Mucosa of gallbladder (tissue), 1 donor: ENCODE measurements at regions not wholly inside any gene's neighbourhood (a gene's known extent, or its start where the extent isn't known, plus 50 kb on each side); places are given as distances from the start of the nearest gene placed in this dataset.
A peak's percentile ranks its signal among the peaks of the same experiment; 100 is the strongest.

Source experiments
- DNase-seq: peaks from one replicate; pipeline ENCODE4 v3.0.0-alpha.2; 2020; ENCODE audit warnings: low spot score
- donor health status: DM: no; HTN: no; CAD: no.

DNA sequence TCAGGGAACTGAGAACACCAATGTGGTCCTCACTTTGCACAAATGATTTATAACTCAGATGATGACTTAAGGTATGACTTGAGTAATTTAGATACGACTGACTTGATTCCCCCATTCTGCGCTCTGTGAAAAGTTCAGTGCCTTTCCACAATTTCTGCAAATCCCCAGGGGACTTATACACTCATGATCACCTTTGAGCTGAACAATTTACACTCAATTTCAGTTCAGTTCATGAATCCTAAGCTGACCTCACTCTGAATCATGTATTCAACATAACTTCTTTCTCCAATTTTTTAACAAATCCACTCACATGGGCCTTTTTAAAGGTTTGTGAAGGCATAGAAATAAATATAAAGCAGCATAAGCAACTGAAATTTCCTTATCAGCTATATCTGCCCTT is 274.2 kb downstream of the FAM76B start:
- no peak for DNase-seq

DNA sequence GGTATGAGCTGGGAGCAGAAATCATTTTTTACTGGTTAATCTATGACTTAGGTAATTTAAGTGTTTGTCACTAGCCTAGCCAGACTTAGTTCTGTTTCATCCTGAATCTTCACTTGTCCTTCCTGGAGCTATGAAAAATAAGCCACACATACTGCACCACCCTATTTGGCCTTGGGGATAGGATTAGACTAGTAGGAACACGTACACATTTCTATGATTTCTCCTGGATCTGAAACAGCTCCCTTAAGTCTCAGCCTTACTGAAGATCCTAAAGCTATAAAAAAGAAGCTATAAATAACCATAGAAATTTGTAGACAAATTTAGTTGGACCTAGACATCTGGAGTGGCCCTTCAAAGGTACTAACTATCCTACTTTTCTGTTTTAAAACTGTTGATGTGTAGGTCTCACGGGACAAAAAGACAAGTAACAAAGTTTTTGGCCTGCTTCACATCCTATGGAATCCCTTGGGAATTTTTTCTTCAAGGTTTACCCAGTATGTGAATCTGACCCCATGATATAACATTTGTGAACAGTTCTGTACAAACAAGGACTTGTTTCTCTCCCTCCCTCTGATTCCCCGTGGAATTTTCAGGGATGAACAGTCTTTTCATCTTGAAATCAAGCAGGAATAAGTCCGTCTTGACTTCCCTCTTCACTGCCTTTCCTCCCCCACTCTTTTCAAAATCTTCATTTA is 275.0 kb downstream of the FAM76B start:
- DNase-seq, result no peak

DNA sequence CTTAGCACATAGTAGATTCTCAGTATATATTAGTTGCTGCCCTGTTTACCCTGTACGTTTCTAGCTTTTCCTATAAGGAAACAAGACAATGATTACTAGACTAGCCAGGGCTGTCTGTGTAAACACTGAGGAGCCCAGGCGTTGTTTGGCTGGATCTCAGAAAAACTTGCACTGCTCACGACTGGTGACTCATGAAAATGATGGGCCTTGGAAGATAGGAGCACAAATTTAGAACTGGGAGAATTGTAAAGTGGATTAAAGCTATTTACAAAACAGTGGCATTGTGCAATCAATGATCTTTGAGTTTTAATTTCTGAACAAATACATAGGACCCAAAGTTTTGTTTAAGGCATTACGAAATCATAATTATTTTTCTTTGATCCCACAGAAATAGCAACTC is 276.9 kb downstream of the FAM76B start:
- DNase-seq, result peak; percentile 65

DNA sequence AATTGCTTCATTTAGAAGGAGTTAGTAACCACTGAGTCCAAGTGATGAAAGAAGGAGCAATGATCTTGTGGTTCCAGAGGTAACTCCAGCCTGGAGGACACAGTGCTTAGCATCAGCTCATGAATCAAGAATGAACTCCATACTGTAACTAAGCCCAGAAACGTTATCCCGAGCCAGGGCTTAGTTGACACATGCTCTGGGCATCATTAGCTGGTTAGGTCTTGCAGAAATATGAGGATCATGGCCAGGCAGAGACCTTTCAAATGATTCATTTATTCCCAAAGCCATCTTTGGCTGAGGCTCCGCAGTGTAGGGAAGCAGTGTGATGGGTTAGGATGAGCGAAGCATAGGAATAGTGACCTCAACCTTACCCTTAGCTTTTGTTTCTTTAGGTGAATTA is 277.4 kb downstream of the FAM76B start:
- DNase-seq, result no peak

DNA sequence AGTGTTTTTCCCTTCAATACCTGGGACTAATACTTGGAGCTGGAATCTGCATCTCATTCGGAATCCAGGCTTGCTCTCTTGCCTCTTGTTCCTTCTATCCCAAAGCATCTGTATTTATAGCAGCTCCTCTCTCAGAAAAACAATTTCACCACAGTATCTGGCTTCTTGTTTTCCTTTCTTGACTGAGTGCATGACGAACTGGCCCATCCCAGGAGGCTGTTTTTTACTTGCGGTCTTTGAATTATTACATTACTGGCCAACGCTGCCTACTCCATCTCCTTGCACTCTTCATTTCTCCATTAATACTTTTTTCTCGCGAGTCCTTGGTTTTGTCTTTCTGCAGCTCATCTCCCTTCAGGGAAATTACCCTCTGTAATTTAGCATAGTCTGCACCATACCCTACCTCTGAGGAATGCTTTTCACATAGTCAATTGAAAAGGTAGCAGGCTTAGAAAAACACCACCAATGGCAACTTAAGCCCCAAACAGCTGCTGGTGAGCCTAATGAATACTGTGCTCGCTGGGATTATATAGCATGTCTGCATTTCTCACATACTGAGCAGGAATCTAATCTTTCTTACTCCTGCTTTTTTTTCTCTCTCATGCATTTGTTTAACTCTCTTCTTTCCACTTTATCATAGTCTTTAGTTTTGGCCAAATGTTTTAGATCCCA is 277.4 kb upstream of the SESN3 start:
- DNase-seq, result no peak

DNA sequence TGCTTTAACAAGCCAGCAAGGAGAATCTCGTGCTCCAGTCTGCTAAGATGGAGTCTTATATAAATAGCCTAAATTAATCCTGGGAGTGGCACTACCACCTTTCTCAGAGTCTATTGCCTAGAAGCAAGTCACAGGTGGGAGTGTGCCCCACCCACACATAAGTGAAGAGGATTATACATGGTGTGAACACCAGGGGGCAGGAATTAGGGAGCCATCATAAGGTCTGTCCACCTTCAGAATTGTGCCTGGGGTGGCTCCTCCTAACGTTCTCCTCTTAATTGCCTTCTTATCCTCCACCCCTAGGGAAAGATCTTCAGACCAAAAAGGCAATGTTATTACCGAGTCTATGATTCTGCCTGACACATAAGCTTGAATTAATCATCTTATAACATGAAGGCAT is 276.8 kb upstream of the SESN3 start:
- no peak for DNase-seq

DNA sequence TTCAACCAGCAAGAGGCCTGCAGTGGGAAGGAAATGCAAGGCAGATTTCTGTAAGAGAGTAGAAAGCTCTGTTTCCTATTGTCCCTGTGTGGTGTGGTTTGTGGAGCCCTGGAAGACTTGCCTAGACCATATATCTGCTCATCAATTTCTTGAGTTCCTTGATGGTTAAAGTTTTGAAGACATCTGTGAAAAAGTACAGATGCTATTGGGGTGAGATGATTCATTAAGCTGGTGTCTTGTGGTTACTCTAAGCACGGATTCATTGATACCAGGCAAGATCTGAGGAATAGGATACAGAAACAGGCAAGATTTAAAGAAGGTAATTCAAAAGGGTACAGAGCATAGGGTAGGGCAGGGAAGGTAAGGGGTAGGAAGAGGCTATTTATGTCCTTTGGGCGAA is 275.8 kb upstream of the SESN3 start:
- no peak for DNase-seq

DNA sequence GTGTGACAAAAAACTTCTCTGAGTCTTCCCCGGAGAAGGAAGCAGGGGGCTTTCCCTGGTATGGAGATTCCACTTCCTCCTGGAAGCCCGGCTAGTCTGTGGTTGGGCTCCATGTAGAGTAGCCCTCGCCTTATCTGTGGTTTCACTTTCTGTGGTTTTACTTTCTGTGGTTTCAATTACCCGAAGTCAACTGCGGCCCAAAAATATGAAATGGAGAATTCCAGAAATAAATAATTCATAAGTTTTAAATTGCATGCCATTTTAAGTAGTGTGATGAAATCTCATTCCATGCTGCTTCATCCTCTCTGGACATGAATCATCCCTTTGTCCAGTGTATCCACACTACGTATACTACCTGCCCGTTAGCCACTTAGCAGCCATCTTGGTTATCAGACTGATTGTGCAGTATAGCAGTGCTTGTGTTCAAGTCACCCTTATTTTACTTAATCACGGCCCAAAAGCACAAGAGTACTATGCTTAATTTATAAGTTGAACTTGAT is 275.0 kb upstream of the SESN3 start:
- no peak for DNase-seq

DNA sequence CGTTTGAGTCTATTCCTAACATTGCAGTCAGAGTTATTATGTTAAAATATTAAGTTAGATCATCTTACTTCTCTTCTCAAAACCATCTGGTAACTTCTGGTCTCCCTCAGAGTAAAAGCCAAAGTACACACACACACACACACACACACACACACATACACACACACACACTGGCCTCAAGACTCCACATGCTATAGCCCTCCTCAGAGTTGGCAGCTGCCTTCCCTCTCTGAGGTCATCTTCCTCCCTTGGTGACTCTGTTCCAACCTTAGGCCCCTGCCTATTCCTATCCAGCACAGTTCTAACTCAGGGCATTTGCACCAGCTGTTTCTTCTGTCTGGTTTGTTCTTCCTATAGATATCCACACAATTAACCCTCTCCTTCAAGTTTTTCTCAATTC is 272.0 kb upstream of the SESN3 start:
- DNase-seq, result no peak

DNA sequence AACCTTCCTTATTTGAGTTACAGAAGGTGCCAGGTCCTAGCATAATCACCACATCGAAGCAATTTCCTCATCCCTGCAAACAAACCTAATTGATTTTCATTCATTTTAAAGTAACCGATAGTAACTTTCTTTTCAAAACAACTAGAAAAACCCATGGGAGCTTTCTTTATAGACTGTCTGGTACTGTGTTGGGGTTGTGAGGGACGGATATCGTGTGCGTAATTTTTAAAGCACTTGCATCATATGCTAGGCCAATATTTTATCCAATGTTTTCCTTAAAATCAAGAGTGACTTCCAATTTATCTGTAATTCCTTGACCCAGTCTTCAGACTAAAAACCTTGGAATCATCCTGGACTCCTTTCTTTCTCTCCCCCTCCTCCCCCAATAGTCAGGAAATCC is 271.5 kb upstream of the SESN3 start:
- no peak for DNase-seq

DNA sequence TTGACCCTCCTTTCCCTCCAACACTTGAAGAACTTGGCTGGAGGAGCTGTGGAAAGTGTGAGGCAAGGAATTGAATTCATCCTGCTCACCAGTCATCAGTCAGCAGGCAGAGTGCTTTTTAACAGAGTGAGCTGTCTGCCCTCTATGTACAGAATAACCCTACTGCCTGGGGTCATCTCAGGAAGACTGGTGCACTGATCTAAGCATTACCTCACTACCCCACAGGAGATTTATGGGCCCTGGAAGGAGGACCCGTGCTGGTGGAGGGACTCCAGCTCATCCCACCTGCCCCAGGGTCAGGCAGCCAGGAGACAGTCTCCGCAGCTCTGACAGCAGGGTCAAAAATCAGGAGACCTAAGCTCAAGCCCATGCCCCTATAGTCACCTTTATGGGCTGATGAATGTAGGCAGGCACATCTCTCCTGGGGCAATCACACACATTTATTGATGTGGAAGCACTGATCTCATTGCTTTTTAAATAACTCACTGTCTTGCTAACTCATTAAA is 270.8 kb upstream of the SESN3 start:
- DNase-seq, result no peak

DNA sequence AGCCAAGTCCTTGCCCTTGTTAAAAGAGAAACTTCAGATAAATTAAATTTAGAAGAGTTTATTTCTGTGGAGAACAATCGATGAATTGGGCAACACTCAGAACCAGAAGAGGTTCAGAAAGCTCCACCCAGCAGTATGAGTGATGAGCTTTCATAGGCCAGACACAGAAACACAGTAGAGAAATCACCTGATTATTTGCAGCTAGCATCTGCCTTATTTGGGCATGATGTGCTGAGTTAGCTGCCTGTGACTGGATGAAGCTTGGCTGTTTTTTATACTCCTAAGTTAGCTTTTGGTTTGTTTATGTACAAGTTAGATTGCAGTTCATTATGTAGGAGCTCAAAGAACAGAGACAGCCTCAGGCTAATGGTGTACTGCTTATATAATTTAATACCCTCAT is 269.5 kb upstream of the SESN3 start:
- DNase-seq, result no peak

DNA sequence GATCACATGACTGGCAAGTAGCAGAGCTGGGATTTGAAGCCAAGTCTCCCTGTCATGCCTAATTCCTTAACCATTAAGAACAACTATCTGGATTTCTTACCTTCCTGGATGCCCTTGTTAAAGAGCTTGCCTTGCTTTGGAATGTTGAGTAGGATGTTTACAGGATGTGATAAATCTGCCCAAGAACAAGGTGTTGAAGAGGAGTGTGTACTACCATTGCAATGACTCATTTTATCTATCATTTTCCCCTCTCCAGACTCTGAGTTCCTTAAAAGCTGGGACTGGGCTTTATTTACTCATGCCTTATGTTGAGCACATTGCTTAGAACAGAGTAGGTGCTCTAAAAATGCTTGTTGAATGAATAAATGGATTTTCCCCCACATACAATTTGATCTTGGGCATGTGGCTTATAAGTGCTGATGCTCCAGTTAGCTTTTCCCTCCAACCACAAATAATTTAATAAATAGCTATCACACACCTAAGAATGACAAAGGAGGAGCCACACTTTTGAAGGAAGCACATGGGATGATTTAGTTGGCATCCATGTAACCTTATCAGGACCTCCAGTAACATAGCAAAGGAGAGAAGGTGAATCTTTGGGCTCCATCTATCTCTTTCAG is 268.6 kb upstream of the SESN3 start:
- no peak for DNase-seq

DNA sequence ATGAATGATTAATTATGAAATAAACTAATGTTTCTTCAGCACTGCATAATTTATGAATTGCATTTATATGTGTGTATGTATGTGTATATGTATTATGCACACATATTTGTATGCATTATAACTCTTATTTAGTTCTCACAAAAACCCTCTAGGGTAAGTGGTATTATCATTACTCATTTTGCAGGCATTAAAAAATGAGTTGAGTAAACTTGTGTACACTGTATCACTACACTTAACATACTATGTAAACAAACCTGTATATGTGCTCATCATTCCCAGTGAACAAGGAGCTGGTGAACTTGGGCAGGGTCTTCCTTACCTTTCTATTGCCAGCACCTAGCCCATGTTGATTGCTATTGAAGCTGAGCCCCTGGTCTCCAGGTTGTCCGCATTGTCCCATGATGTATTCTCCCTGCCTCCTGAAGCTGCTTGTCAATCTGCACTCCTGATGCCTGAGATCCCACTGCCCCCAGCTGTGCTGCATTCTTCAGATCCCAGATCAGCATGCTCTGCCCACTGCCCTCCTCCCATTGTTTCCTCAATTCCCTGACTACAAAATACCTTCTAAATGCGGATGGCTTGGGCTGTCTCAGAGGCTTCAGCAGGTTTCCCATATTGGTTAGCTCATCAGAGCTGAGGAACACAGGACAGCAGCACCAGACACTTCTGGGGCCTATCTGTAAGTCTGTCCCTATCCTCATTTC is 267.9 kb upstream of the SESN3 start:
- DNase-seq, result no peak

DNA sequence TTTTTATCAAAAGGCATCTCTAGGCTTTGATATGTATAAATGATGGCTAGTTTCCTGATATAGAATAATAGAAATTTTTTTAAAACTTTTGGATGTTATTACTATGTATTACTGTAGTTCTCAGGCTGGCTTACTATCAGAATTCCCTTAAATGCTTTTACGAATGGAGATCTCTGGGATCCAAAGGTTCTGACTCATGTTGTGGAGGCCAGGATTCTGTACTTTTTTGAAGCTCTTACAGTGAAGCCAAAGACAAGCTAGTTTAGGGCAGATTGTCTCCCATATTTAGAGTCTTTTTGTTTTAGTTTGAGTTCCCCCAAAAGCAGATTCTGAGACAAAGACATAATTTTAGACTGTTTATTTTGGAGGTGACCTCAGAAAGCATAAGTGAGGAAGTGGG is 265.9 kb upstream of the SESN3 start:
- no peak for DNase-seq

DNA sequence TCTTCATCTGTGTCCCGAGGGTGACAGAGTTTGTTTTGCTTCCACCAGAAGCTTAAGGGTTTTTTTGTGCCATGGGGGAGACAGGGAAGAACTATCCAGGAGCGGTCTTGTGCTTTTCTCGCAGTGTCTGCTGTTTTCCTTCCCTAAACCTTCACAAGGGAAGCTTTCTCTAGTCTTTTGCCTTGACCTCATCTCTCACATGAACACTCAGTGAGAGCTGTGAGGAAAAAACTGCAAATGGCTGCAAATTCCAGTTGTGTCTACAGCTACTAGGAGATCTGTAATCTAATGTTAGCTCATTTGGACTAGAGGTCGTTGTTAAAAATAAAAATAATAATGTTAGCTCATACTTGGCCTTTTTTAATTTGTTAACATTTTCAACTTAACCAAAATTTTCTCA is 264.7 kb upstream of the SESN3 start:
- no peak for DNase-seq

DNA sequence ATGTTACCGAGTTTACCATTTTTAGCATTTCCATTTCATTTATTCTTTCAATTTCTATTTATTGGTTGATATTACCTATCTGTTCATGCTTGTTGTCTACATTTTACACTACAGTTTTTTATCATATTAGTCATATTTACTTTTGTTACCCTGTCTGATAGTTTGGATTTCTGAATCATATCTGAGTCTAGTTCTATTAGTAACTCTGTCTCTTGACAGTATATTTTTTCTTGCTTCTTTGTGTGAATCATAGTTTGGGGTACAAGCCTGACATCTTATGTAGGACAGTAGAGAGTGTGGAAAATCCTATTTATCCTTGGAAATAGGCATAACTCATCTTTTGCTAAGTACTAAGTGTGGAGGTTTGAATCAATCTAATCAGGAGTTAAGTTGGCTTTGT is 263.9 kb upstream of the SESN3 start:
- no peak for DNase-seq

DNA sequence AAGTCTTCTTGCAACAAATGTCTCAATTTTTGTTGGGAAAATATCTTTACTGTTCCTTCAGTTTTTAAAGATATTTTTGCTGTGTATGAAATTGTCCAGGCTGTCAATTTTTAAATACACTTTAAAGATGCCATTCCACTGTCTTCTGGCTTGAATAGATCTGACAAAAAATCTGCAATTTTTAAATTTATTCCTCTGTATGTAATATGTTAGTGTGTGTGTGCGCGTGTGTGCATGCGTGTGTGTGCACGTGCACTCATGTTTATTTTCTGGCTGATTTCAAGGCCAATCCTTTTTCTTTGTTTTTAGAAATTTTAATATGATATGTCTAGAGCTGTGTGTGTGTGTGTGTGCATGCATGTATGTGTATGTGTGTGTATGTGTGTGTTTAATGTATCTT is 263.2 kb upstream of the SESN3 start:
- no peak for DNase-seq

DNA sequence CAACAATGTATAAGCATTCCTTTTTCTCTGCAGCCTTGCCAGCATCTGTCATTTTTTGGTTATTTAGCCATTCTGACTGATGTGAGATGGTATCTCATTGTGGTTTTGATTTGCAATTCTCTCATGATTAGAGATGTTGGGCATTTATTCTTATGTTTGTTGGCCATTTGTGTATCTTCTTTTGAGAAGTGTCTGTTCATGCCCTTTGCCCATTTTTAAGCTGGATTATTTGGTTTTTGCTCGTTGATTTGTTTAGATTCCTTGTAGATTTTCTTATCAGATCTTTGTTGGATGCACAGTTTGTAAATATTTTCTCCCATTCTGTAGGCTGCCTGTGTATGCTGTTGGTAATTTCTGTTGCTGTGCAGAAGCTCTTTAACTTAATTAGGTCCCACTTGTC is 259.6 kb upstream of the SESN3 start:
- DNase-seq, result no peak

DNA sequence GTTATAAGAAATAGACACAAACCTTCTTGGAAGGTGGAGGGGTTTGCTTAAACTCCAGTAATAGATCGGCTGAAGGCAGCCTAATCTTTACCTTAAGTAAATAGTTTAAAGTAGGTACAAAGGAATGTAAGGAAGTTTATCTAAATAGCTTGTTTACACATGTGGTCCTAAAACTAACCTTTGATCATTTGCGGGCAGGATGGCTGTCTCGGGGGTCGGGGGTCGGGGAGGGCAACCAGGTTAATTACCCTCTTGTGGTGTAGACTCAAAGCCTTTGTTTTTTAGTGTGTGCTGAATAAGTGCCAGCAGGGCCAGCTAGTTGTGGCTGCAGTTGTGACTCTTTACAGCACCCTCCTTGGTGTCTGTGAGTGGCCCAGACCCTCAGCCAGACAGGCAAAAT is 256.9 kb upstream of the SESN3 start:
- no peak for DNase-seq

DNA sequence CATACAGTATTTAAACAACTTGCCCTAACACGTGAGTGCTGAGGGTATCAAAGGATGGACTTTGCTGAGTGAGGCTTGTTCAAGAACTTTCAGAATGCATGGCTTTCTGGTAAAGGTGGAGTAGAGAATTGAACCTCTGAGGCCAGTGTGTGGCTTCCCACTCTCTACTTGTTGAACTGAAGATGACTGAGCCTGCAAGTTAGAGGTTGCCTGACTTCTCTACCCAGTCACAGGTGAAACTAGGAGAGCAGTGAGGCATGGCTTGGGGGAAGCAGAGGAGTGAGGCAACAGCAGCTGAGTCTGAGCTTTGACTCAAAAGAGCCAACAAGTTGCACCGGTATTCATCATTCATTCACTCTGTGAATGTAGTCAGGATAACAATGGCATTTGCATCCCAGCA is 256.4 kb upstream of the SESN3 start:
- no peak for DNase-seq

DNA sequence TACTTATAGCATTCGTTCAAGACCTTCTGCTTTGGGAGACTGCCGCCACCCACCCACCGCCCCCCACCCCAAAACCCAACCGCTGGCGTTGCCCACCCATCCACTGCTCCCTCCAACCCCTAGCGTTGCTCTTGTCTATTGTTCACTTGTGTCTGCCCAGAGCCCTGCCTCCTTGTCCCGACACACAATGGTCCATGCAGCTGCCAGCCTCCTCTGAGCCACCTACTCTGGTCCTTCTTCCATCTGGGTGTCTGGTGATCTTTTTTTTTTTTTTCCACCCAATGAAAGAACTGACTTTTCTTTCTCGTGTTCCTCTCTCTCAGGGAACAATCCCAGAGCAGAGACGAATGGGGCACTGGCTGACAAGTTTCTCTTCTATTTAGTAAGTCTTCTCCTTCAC is 256.0 kb upstream of the SESN3 start:
- DNase-seq, result no peak

DNA sequence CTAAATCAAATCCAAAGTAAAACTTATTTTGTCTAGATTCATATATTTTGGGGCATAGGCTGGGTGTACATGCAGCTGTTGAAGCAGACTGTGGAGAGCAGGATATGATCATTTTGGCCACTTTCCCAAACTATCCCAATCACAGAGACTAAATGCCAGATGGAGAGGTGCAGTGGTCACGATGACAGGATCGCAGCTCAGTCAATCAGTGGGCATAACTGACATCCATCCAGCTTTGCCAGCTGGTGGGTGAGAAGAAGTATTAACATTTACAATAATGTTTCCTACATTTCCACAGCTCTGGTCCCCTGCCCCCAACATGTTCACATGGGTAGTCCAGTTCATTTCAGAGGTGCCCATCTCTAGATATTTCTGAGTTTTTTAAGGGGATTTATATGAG is 255.5 kb upstream of the SESN3 start:
- no peak for DNase-seq
